GM18499 (cell line): ENCODE measurements at regions not wholly inside any gene's neighbourhood (a gene's known extent, or its start where the extent isn't known, plus 50 kb on each side); places are given as distances from the start of the nearest gene placed in this dataset.

Experiments used
- ATAC-seq: cut with Tn5 transposase; IDR thresholded peaks from one replicate; pipeline ENCODE4 v1.9.1; 2021; ENCODE audit warnings: moderate number of reproducible peaks; ENCODE audit not compliant: insufficient read depth, unreplicated experiment

DNA sequence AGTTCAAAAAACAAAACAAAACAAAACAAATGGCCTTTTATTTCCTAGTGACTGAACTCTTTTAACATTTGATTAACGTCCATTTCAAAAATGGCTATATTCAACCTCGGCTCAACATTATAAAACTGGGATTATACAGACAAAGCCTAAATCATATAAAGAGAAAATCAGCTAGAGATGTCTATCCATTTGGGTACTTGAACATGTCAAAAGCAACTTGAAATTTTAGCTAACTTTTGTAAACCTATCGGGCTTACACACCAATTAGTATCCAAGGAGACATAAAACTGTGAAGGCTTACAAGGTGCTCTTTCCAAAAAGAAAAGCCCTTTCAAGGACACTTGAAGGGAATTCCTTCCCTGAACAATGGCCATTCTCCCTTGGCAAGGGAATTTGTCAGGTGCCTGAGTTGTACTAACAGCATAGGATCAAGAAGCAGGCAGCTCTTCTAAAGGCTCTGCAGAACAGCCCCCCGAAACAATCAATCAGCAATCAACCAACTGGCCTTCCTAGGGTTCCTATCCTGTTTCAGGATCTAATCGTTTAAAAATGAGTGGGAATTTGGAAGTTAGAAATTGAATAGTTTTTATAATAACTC, 633.7 kb upstream of the HTR2C start:
- no peak for ATAC-seq

DNA sequence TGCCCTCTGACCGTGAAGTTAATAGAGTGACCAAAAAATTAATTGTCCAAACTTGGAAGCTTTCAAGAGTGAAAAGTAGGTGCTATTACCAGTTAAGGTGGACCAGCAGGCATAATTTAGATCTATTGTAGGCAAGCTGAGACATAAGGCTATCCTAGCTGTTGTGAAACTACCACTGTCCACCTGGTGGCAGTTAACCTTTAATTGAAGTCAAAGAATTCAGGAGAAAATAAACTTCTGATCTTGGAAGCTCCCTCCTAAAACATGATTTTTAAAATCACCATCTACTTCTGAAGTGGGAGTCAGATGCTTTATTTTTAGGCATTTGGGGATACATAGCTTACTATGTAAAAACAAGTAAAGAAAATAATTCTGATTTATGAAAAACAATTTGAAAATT, 636.3 kb upstream of the HTR2C start:
- ATAC-seq = no peak

GRCh38 chrX:113935518-113935917, 648.4 kb upstream of the HTR2C start:
- no peak for ATAC-seq

DNA sequence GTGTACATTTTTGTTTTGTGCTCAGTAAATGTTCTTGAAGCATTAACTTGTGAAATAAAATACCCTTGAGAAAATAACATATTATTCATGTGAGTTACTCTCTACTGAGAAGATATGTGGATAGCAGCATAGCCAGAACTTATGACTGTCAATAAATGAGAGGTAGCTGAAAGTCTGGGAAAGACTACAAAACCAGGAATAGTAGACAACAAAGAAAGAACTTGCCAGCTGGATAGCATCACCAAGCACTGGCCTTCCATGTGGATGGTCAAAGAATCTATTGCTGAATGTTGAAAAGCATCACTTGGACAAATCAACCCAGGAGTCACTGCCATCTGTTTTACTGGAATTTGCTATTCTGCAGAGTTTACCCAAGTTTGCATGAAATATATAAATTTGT, 650.0 kb upstream of the HTR2C start:
- ATAC-seq = no peak

DNA sequence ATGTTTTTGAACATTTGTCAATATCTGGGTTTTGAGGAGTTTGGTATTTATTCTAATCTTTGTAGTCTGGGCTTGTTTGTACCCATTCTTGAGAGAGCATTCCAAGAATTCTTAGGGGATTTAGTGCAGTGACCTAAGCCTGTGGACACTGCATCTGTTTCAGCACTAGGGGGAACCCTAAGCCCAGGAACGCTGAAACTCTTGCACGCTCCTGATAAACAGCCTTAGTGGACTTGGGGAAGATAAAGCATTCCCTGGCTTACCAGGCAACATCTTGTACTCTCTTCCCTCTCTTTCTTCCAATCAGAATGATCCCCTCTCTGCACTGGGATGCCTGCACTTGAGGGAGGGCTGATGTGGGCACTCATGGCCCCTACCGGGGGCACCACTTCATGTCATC, 654.9 kb upstream of the HTR2C start:
- no peak for ATAC-seq

- no peak for ATAC-seq
Measured at GRCh38 chrX:113920661-113921060, 663.2 kb upstream of the HTR2C start.

DNA sequence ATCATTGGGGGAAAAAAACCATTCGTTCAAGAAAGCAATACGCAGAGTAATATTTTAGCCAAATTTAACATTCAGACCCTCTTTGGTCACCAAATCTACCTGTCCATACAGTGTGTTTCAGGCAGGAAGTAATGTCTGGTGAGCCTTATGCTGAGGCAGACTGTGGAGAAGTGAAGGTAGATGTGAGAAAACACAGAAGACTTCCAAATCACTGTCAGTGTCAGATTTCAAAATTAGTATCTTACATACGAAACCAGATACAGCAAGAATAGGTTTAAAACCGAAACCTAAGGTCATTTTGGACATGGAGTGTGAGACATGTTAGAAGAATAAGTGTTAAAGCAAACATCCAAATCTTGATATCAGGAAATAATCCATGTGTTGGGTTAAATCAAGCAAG, 664.5 kb upstream of the HTR2C start:
- no peak for ATAC-seq

- ATAC-seq = no peak
Measured at GRCh38 chrX:113906168-113906567, 677.7 kb upstream of the HTR2C start.

GRCh38 chrX:113892891-113893290, 691.0 kb upstream of the HTR2C start:
- ATAC-seq = no peak

DNA sequence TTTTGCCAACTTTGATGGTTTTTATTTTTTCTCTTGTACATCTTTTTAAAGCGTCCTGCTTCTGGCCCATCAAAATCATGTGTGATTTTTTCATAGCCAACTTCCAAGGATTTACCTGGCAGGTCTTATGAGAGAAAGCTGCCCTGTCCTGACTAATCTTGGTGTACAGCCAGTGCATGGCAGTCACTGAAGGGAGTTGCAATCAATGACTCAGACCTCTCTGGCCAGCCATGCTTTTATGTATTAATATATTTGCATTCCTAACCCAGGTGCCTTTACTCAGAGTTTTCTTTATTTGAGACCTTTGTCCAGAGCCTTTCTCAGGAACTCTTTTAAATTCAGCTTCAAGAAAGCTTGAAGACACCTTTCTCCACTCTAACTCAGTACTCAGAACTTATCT, 691.5 kb upstream of the HTR2C start:
- no peak for ATAC-seq

- ATAC-seq = no peak
Measured at GRCh38 chrX:113873056-113873455, 710.8 kb upstream of the HTR2C start.

GRCh38 chrX:113868711-113869110, 715.2 kb upstream of the HTR2C start:
- no peak for ATAC-seq

GRCh38 chrX:113868177-113868576, 715.7 kb upstream of the HTR2C start:
- no peak for ATAC-seq

GRCh38 chrX:113849408-113849807, 734.5 kb upstream of the HTR2C start:
- ATAC-seq = no peak

DNA sequence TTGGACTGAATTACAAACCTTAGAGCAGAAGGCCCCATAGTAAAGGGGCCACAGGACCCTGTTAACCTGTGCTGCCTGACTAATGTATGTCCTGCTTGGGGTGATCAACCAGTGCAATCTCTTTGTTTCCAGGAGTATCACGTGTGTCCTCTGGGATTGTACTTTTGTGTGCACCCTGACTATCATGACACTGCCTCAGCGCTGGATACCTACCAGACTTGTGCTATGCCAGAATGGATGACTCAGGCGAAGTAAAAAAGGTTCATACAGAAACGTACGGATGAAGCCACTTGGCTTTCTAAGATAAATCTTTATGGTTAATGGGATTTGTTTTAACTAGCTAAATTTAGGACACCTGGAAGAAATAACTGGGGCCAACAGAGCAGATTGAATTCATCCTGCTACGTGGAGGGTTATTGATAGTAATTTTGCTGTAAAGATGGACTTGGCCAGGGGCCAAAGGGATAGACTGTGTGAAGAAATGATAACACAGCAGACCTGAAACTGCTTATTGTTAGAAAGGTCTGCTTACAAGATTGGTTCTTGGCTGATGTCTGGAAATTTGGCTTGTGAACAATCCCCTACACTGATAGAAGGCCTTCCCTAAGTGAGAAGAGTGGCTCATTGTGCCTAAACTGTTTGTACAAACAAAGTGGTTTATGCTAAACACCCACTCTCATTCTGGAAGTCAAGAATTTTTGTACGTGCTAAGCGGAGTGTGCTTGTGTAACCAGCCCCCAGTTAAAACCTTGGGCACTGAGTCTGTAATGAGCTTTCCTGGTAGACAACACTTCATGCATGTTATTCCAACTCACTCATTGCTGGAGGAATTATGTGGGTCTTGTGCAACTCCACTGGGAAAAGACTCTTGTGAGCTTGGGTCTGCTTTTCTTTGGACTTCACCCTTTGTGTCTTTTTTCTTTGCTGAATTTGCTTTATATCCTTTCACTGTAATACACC, 750.5 kb upstream of the HTR2C start:
- no peak for ATAC-seq

DNA sequence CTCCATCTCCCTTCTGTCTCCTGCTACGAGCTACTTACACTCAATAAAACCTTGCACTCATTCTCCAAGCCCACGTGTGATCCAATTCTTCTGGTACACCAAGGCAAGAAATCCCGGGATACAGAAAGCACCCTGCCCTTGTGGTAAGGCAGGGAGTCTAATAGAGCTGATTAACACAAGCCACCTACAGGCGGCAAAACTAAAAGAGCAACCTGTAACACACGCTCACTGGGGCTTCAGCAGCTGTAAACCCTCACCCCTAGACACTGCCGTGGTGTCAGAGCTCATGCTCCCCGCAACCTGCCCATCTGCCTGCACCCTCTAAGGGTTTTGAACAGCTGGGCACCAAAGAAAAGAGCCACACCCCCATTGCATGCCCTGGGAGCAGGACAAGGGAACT, 755.4 kb upstream of the HTR2C start:
- ATAC-seq = no peak

GRCh38 chrX:113818346-113818745, 765.5 kb upstream of the HTR2C start:
- no peak for ATAC-seq

DNA sequence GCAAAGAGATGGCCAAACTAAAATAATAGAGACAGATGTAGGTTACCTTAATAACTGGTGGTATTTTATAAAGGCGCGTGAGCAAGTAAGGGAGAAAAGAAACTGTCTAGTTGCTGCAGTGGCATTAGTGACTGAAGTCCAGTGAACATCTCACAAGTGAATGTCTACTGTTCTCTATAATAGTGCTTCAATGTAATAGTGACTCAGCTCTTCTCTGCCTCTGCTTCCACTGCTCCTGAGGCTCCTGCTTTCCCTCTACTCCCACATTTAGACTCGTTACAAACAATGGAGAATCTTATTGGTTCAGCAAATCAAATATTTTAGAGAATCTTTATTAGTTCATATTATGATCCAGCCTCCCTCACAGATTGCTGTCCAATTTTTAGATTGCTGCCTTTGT, 779.1 kb upstream of the HTR2C start:
- ATAC-seq = no peak

- no peak for ATAC-seq
Measured at GRCh38 chrX:113804291-113804690, 779.6 kb upstream of the HTR2C start.

DNA sequence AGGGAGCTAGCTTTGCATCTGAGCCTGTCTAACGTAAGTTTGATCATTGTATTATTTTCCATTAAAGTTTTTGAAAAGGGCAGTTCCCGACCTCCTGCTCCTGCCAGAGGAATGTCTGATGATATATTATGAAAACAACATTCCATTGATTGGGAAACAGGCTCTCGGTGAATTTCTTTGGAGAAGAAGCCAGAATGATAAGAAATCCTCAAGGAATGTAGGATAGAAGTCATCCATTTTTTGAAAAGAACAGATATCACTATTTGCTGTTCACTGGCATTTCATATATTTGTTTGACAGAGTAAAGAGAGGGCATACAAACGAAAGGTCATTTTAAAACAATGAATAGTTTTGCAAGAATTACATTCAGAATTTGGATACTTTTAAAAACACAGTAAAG, 781.0 kb upstream of the HTR2C start:
- no peak for ATAC-seq

GRCh38 chrX:113800955-113801354, 782.9 kb upstream of the HTR2C start:
- no peak for ATAC-seq

DNA sequence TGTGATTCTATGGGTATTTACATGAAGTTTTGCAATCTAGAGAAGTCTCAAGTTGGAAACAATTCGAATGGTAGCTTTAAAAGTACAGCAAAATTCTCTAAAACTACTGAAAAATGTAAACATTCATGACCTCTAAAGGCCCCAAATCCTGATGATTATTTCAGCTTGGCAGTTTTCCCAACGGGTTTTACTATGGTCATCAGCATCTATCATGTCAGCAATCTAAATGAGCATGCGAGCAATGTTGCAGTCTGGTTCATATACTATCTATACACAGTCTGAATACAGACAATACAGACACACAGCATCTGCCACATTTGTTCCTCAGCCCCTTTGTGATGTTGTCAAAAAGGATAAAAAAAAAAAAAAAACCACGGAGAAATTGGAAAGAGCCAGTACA, 790.3 kb upstream of the HTR2C start:
- no peak for ATAC-seq
